DOHH2 (cell line): ENCODE measurements at regions not wholly inside any gene's neighbourhood (a gene's known extent, or its start where the extent isn't known, plus 50 kb on each side); places are given as distances from the start of the nearest gene placed in this dataset.

ENCODE experiments used
- CTCF ChIP-seq: fragments of 200-600 bp; sonication (generic); IDR thresholded peaks from one replicate; pipeline ENCODE4 v1.5.1; 2014; ENCODE audit warnings: antibody characterized with exemption, mild to moderate bottlenecking, low read depth, low read length; ENCODE audit not compliant: poor library complexity, severe bottlenecking
- EZH2phosphoT487 ChIP-seq: fragments of 200-600 bp; sonication (generic); IDR thresholded peaks from 2 replicates; pipeline ENCODE4 v1.6.1; 2017; ENCODE audit warnings: borderline replicate concordance, mild to moderate bottlenecking, antibody characterized with exemption, low read length, moderate library complexity, mixed read lengths

DNA sequence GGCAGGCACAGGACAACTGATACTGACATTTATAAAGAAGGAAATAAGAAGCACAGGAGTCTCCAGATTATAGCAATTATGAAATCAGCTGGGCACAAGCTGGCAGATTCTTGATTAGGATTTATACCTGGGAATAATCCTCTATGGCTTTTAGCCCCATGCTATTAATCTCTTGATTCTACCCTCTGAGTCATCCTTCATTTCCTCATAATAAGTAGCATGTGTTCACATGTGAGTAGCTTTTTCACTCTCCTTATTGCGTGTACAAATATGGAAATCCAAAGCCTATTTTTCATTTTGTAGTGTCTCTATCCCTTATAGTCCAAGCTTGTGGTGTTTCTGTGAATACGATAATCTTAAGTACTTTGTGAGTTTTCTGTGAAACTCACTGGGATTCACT lies 185.0 kb upstream of the PRLR start:
- TF ChIP-seq CTCF (no peak), EZH2phosphoT487 (no peak)
